Liver (tissue), 8 donors: ENCODE measurements at regions not wholly inside any gene's neighbourhood (a gene's known extent, or its start where the extent isn't known, plus 50 kb on each side); places are given as distances from the start of the nearest gene placed in this dataset.

Experiments used
- DNase-seq: peaks from one replicate; pipeline ENCODE4 v3.0.0-alpha.2; 2017; ENCODE audit warnings: low spot score
- H3K27ac ChIP-seq, 2 donors: one replicate each; pipeline ENCODE4 v1.7.0; 2013; ENCODE audit warnings: inconsistent platforms in 2 of 2, low read length in 2 of 2, control low read depth in 1 of 2, low read depth in 1 of 2, mild to moderate bottlenecking in 1 of 2
- H3K27me3 ChIP-seq, 4 donors: one replicate each; pipeline versions ENCODE4 v1.6.1 to v1.7.0; 2013; ENCODE audit warnings: low read length in 3 of 4, inconsistent platforms in 1 of 4, mild to moderate bottlenecking in 1 of 4, moderate library complexity in 1 of 4; ENCODE audit not compliant: control insufficient read depth in 4 of 4, insufficient read depth in 4 of 4
- H3K36me3 ChIP-seq, 4 donors: one replicate each; pipeline versions ENCODE4 v1.6.1 to v1.7.0; 2013; ENCODE audit warnings: low read length in 3 of 4, mild to moderate bottlenecking in 3 of 4, low read depth in 1 of 4, moderate library complexity in 1 of 4; ENCODE audit not compliant: control insufficient read depth in 4 of 4, insufficient read depth in 3 of 4
- H3K4me1 ChIP-seq, 4 donors: one replicate each; pipeline versions ENCODE4 v1.6.1 to v1.7.0; 2013; ENCODE audit warnings: low read length in 3 of 4, mild to moderate bottlenecking in 3 of 4, moderate library complexity in 1 of 4; ENCODE audit not compliant: control insufficient read depth in 4 of 4, insufficient read depth in 4 of 4
- H3K4me3 ChIP-seq, 3 donors: one replicate each; pipeline versions ENCODE4 v1.6.1 to v1.7.0; 2013; ENCODE audit warnings: low read length in 3 of 3, control low read depth in 1 of 3, low read depth in 1 of 3, mild to moderate bottlenecking in 1 of 3
- H3K9ac ChIP-seq, 2 donors: one replicate each; pipeline ENCODE4 v1.7.0; 2013; ENCODE audit warnings: low read length in 2 of 2, mild to moderate bottlenecking in 2 of 2, moderate library complexity in 2 of 2, control low read depth in 1 of 2, low read depth in 1 of 2
- H3K9me3 ChIP-seq, 4 donors: one replicate each; pipeline versions ENCODE4 v1.6.1 to v1.7.0; 2013; ENCODE audit warnings: low read length in 3 of 4; ENCODE audit not compliant: control insufficient read depth in 4 of 4
- ATF3 ChIP-seq: IDR thresholded peaks from 2 replicates; pipeline ENCODE4 v1.6.1; 2016; ENCODE audit warnings: antibody characterized with exemption
- CTCF ChIP-seq: fragments of 150-350 bp; IDR thresholded peaks from 2 replicates; pipeline ENCODE4 v1.5.1; 2017; ENCODE audit warnings: improper control_type of control experiment, low read depth, low read length; ENCODE audit not compliant: missing input control
- EGR1 ChIP-seq, 2 donors: IDR thresholded peaks; 2 replicates each; pipeline ENCODE4 v1.6.1; 2016 to 2018; ENCODE audit warnings: antibody characterized with exemption in 2 of 2, low read depth in 2 of 2
- FOXA1 ChIP-seq: IDR thresholded peaks from 2 replicates; pipeline ENCODE4 v1.6.1; 2016; ENCODE audit warnings: antibody characterized with exemption
- FOXA2 ChIP-seq: IDR thresholded peaks from 2 replicates; pipeline ENCODE4 v1.6.1; 2016; ENCODE audit warnings: antibody characterized with exemption
- GABPA ChIP-seq, 2 donors: IDR thresholded peaks in 1 of 2; conservative IDR thresholded peaks in 1 of 2; 2 replicates each; pipeline ENCODE4 v1.6.1; 2016; ENCODE audit warnings: antibody characterized with exemption in 2 of 2, mild to moderate bottlenecking in 1 of 2, moderate library complexity in 1 of 2
- HNF4A ChIP-seq, 2 donors: conservative IDR thresholded peaks; 2 replicates each; pipeline ENCODE4 v1.6.1; 2016; ENCODE audit warnings: antibody characterized with exemption in 2 of 2, mild to moderate bottlenecking in 2 of 2
- HNF4G ChIP-seq: IDR thresholded peaks from 2 replicates; pipeline ENCODE4 v1.6.1; 2016; ENCODE audit warnings: antibody characterized with exemption
- JUND ChIP-seq, 2 donors: IDR thresholded peaks; 2 replicates each; pipeline ENCODE4 v1.6.1; 2016; ENCODE audit warnings: antibody characterized with exemption in 2 of 2
- MAX ChIP-seq: IDR thresholded peaks from 2 replicates; pipeline ENCODE4 v1.6.1; 2016; ENCODE audit warnings: antibody characterized with exemption
- NR2F2 ChIP-seq: IDR thresholded peaks from 2 replicates; pipeline ENCODE4 v1.6.1; 2016; ENCODE audit warnings: antibody characterized with exemption
- RAD21 ChIP-seq, 2 donors: IDR thresholded peaks; 2 replicates each; pipeline ENCODE4 v1.6.1; 2016; ENCODE audit warnings: antibody characterized with exemption in 2 of 2, mild to moderate bottlenecking in 2 of 2
- REST ChIP-seq: IDR thresholded peaks from 2 replicates; pipeline ENCODE4 v1.6.1; 2016; ENCODE audit warnings: antibody characterized with exemption, mild to moderate bottlenecking
- RXRA ChIP-seq, 2 donors: IDR thresholded peaks; 2 replicates each; pipeline ENCODE4 v1.6.1; 2017 to 2018; ENCODE audit warnings: antibody characterized with exemption in 2 of 2, mild to moderate bottlenecking in 1 of 2
- SP1 ChIP-seq: IDR thresholded peaks from 2 replicates; pipeline ENCODE4 v1.6.1; 2018; ENCODE audit warnings: antibody characterized with exemption, mild to moderate bottlenecking
- TAF1 ChIP-seq: conservative IDR thresholded peaks from 2 replicates; pipeline ENCODE4 v1.6.1; 2016; ENCODE audit warnings: antibody characterized with exemption, mild to moderate bottlenecking
- YY1 ChIP-seq: IDR thresholded peaks from 2 replicates; pipeline ENCODE4 v1.6.1; 2016; ENCODE audit warnings: antibody characterized with exemption, mild to moderate bottlenecking
- ZBTB33 ChIP-seq: IDR thresholded peaks from 2 replicates; pipeline ENCODE4 v1.6.1; 2016; ENCODE audit warnings: antibody characterized with exemption
- WGBS: extraction: QIAGEN DNeasy Blood & Tissue Kit; methylation state at CpG from one replicate; pipeline ENCODE4 v1.1.7; 2013; 5-methylcytosine and 5-hydroxymethylcytosine counted together
- donor health status: healthy.
- donor health status: healthy.
- donor health status: healthy.
- donor health status: healthy.
- donor health status: healthy.

GRCh38 chr2:163213661-163214081 is 375.1 kb upstream of the KCNH7 start:
- H3K9ac ChIP-seq = no peak overlapping the region
- H3K4me1 ChIP-seq = no peaks in the 10 kb centered on the region

More at GRCh38 chr2:163213661-163214081, 375.1 kb upstream of the KCNH7 start:
- H3K36me3 ChIP-seq = no peaks in the 10 kb centered on the region
- no peaks in the 10 kb centered on the region for H3K27me3 ChIP-seq
- H3K9me3 ChIP-seq = no peaks in the 10 kb centered on the region
- no peak overlapping the region for H3K4me3 ChIP-seq
- TF ChIP-seq EGR1 (IDR thresholded peaks at IDR 0.05; ENCODE audit: low read depth in 2 of 2) = no peak
- TF ChIP-seq CTCF = no peak
- no peak for TF ChIP-seq JUND (IDR thresholded peaks at IDR 0.05)
- no peak for TF ChIP-seq FOXA2
- TF ChIP-seq RAD21 (IDR thresholded peaks at IDR 0.05) = no peak
- no peak for TF ChIP-seq ZBTB33
- no peak for TF ChIP-seq FOXA1
- TF ChIP-seq REST = no peak
- TF ChIP-seq SP1 = no peak
- TF ChIP-seq NR2F2 = no peak
- no peak for TF ChIP-seq ATF3
- TF ChIP-seq GABPA (IDR thresholded peaks at IDR 0.05 in 1 of 2, conservative IDR thresholded peaks at IDR 0.05 in 1 of 2) = no peak
- no peak for TF ChIP-seq MAX
- TF ChIP-seq YY1 = no peak
- no peak for TF ChIP-seq TAF1
- no peak for TF ChIP-seq RXRA (IDR thresholded peaks at IDR 0.05)
- no peak for TF ChIP-seq HNF4A (conservative IDR thresholded peaks at IDR 0.05)
- TF ChIP-seq HNF4G = no peak
- WGBS = 75% methylated on average over 3 of the region's 3 CpGs
- DNase-seq = no peak
- H3K27ac ChIP-seq = no peak overlapping the region
